Muscle layer of duodenum (tissue), 2 donors: ENCODE measurements at regions not wholly inside any gene's neighbourhood (a gene's known extent, or its start where the extent isn't known, plus 50 kb on each side); places are given as distances from the start of the nearest gene placed in this dataset.
"Not testable (repeated sequence)": the region's sequence is repeated elsewhere in the genome, so short reads cannot be mapped to it uniquely, and the experiment has no call there.

Experiments used
- H3K27ac ChIP-seq: one replicate; pipeline ENCODE4 v1.7.0; 2013; ENCODE audit warnings: mild to moderate bottlenecking, low read length
- H3K27me3 ChIP-seq: one replicate; pipeline ENCODE4 v1.7.0; 2013; ENCODE audit warnings: low read depth, mild to moderate bottlenecking, control low read depth, low read length
- H3K36me3 ChIP-seq, 2 donors: one replicate each; pipeline ENCODE4 v1.7.0; 2013; ENCODE audit warnings: low read length in 2 of 2, control low read depth in 1 of 2, mild to moderate bottlenecking in 1 of 2; ENCODE audit not compliant: insufficient read depth in 2 of 2, control insufficient read depth in 1 of 2
- H3K4me1 ChIP-seq, 2 donors: one replicate each; pipeline ENCODE4 v1.7.0; 2013; ENCODE audit warnings: low read length in 2 of 2, mild to moderate bottlenecking in 2 of 2, control low read depth in 1 of 2, moderate library complexity in 1 of 2; ENCODE audit not compliant: insufficient read depth in 2 of 2, control insufficient read depth in 1 of 2
- H3K4me3 ChIP-seq, 2 donors: one replicate each; pipeline ENCODE4 v1.7.0; 2013; ENCODE audit warnings: low read length in 2 of 2, low read depth in 1 of 2, mild to moderate bottlenecking in 1 of 2
- H3K9me3 ChIP-seq, 2 donors: one replicate each; pipeline ENCODE4 v1.7.0; 2013; ENCODE audit warnings: low read length in 2 of 2, control low read depth in 1 of 2, mild to moderate bottlenecking in 1 of 2; ENCODE audit not compliant: control insufficient read depth in 1 of 2
- donor health status: healthy.

DNA sequence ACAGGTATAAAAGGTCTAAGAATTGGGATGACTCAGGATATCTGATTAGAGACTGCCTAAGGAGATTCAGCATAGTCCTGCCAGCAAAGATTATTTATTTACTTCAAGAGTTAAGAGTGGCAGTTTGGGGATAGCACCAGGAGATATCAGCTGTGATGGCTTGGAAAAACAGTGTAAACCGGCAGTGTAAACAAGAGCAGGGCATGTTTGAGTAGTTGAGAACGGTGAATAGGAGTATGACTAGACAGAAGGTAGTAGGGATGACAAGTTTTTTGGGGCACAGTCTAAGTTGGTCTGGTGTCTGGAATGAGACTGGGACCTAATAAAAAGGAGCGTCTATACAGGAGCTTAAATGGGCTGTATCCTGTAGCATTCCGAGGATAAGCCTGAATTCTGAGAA, 61.6 kb upstream of the BMP2K start:
- H3K9me3 ChIP-seq, H3K4me1 ChIP-seq, H3K27me3 ChIP-seq, H3K4me3 ChIP-seq, H3K27ac ChIP-seq, H3K36me3 ChIP-seq: not testable (repeated sequence)

- H3K4me1 ChIP-seq, H3K27ac ChIP-seq, H3K4me3 ChIP-seq, H3K27me3 ChIP-seq, H3K9me3 ChIP-seq, H3K36me3 ChIP-seq: not testable (repeated sequence)
These were observed 60.8 kb upstream of the BMP2K start for GRCh38 chr4:78715372-78715771.

DNA sequence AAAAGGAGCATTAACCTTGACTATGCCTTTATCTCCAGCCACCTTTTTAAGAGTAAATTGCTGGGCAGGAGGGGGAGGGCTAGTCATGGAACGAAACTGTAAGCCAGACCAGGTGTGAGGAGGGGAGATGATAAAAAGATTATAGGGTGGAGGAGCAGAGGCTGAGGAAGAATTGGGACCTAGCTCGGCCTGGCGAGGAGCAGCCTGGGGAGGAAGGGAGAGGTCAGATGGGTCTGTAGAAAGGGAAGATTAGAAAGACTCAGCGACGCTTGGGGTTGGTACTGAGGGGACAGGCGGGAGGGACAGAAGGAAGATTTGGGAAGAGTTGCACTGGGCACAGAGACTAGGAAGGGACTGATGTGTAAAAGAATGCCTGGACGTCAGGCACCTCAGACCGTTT, 58.4 kb upstream of the BMP2K start:
- not testable (repeated sequence) for H3K27ac ChIP-seq, H3K27me3 ChIP-seq, H3K9me3 ChIP-seq, H3K4me3 ChIP-seq, H3K36me3 ChIP-seq, H3K4me1 ChIP-seq

DNA sequence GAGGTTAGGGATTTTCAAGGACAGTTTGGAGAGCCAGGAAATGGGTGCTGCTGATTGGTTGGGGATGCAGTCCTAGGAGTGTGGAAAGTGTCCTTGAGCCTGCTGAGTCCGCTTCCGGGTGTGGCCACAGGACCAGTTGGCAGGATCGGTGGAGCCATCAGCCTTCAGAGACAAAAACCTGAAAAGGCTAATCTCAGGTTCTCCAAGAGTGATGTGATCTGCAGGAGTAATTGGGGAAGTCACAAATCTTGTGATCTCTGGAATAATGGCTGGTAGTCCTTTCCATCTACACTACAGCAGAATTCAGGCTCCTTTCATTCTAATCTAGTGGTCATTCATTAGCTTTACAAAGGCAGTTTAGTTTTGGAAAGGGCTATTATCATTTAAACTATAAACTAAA, 55.9 kb upstream of the BMP2K start:
- no peak overlapping the region for H3K27ac ChIP-seq
- H3K4me3 ChIP-seq: no peak overlapping the region

GRCh38 chr4:78720994-78721677, 55.0 kb upstream of the BMP2K start:
- no peaks in the 10 kb centered on the region for H3K36me3 ChIP-seq
- H3K27ac ChIP-seq: no peak overlapping the region
- H3K9me3 ChIP-seq: no peaks in the 10 kb centered on the region
- no peaks in the 10 kb centered on the region for H3K4me1 ChIP-seq
- no peak overlapping the region for H3K4me3 ChIP-seq
- H3K27me3 ChIP-seq: no peaks in the 10 kb centered on the region

More for the DNA sequence above, 55.9 kb upstream of the BMP2K start:
- H3K9me3 ChIP-seq: no peaks in the 10 kb centered on the region
- H3K27me3 ChIP-seq: no peaks in the 10 kb centered on the region
- H3K36me3 ChIP-seq: no peaks in the 10 kb centered on the region
- H3K4me1 ChIP-seq: no peaks in the 10 kb centered on the region

DNA sequence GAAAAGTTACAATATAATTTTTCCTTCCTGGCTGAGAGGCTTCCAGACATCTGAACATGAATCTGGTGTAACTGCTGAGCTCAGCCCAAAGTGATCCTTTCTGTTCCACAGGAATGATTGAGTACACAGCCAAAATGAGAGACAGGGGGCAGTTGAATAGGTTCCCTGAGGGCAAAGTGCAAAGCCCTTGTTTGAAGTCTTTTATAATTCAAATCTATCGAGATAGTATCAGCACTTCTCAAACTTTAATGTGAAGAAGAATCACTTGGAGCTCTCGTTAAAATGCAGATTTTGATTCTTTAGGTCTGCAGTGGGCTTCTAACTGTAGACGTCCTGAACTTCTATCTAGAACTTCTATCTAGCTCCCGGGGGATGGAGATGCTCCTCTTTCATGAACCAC, 54.4 kb upstream of the BMP2K start:
- H3K27me3 ChIP-seq: no peaks in the 10 kb centered on the region
- H3K4me3 ChIP-seq: no peak overlapping the region
- H3K9me3 ChIP-seq: no peaks in the 10 kb centered on the region
- no peak overlapping the region for H3K27ac ChIP-seq
- H3K4me1 ChIP-seq: no peaks in the 10 kb centered on the region
- no peaks in the 10 kb centered on the region for H3K36me3 ChIP-seq

GRCh38 chr4:78722320-78722719, 53.8 kb upstream of the BMP2K start:
- no peak overlapping the region for H3K27ac ChIP-seq
- H3K4me1 ChIP-seq: no peaks in the 10 kb centered on the region

GRCh38 chr4:78722878-78723277, 53.3 kb upstream of the BMP2K start:
- H3K4me1 ChIP-seq: no peaks in the 10 kb centered on the region
- H3K36me3 ChIP-seq: no peaks in the 10 kb centered on the region
- H3K4me3 ChIP-seq: no peak overlapping the region
- no peaks in the 10 kb centered on the region for H3K27me3 ChIP-seq
- H3K9me3 ChIP-seq: no peaks in the 10 kb centered on the region
- H3K27ac ChIP-seq: no peak overlapping the region

More at GRCh38 chr4:78722320-78722719, 53.8 kb upstream of the BMP2K start:
- H3K27me3 ChIP-seq: no peaks in the 10 kb centered on the region
- H3K36me3 ChIP-seq: no peaks in the 10 kb centered on the region
- H3K9me3 ChIP-seq: no peaks in the 10 kb centered on the region
- no peak overlapping the region for H3K4me3 ChIP-seq
